ENCODE measurements at regions not wholly inside any gene's neighbourhood (a gene's known extent, or its start where the extent isn't known, plus 50 kb on each side); places are given as distances from the start of the nearest gene placed in this dataset.
A peak's percentile ranks its signal among the peaks of the same experiment; 100 is the strongest.
"Not testable (repeated sequence)": the region's sequence is repeated elsewhere in the genome, so short reads cannot be mapped to it uniquely, and the experiment has no call there.

DNA sequence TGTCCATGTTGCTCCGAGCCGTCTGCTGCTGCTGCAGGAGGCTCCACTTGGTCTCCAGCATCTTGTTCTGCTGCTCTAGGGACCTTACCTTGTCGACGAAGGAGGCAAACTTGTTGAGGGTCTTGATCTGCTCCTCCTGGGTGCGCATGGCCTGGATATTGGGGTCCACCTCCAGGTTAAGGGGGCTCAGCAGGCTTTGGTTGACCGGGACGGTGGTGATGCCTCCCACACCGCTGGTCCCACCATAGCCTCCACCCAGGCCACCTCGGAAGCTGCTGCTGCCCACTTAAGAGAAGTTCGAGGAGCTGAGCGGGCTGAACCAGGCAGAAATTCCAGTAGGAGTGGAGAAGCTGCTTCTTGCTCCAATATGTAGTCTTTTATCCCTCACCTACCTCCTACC lies 180.7 kb upstream of the SYNPR start:
- DNase-seq (ENCODE audit: low spot score): no peak

DNA sequence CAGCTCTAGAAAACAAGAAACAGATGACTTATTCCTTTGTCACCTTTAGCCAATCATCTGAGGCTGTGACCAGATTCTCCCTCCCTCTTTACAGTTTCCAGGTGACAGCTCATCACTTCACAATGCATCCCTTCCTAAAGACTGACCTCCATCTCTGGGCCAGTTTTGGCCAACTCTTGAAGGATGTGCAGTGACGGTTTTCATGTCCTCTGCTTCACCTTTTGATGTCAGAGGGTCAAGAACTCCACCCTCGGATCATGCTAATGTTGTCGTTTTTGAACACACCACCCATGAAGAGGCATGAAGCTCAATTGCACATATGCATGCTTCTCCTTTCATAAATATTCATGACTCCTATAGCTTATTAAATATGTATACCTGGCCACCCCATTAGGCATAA lies 161.2 kb upstream of the SYNPR start:
- DNase-seq (ENCODE audit: low spot score): no peak

DNA sequence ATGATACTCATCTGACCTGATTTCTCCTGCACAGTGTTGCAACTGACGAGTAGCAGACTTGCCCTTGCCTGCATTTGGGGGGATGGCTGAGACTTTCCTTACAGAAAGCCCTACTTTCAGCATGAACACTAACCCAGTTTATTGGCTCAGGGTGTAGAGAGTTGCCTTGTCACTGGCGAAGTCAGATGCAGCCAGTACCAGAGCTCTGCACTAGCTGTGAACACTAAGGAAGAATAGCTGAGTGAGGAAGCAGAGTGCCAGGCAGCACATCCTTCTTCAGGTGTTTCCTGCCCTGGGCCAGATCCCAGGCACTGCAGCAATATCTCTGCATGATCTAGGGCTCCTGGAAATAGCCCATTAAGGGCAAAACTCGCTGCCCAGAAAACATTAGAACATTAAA lies 154.0 kb upstream of the SYNPR start:
- no peak for DNase-seq (ENCODE audit: low spot score)

DNA sequence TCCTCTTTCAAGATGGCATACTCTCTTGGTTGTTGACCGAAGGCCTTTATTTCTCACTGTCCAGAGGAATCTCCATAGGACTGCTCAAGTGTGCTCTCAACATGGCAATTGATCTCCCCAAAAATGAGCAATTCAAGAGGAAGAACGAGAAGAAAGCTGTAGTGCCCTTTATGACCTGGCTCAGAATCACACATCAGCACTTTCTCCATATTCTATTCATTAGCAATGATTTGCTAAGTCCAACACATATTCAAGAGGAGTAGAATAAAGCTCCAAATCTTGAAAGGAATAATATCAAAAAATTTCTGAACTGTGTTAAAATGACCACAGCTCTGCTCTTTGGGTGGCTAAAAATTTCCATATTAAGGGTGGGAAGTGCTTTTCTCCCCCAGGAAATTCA lies 151.6 kb upstream of the SYNPR start:
- DNase-seq (ENCODE audit: low spot score): no peak

DNA sequence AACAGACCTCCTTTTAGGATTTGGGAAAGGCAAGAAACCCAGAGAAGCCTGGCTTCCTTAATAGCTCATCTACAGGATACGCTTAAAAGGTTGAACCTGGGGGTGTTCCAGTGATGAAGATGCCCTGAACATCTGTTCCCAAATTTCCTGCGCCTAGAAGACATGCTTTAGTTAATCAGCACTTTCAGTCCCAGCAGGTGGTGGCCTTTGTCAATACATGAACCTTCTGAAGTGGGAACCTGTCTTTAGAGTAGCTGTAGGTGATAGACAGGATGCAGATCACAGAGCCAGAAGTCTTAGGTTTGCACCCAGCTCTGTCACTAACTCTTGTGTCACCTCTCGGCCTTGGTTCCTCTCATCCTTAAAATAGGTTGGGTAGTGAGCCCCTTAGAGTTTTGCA lies 149.7 kb upstream of the SYNPR start:
- no peak for DNase-seq (ENCODE audit: low spot score)

DNA sequence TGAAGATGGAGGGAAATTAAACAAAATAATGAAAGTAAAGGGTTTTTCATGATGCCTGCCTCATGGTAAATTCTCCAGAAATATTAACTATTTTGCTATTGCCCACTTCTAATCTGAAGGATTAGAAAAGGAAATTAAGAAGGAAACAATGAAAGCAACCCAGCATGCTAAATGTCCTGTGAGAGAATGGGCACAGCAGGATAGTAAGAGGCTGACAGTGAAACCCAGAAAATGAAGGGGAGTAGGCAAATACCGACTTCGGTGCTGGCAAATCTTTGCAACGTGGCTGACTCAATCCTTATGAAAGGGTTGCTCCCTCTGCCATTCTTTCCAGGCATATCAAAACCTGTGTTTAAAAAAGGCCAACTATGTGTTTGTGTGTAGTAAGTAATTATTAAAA lies 147.5 kb upstream of the SYNPR start:
- no peak for DNase-seq (ENCODE audit: low spot score)

DNA sequence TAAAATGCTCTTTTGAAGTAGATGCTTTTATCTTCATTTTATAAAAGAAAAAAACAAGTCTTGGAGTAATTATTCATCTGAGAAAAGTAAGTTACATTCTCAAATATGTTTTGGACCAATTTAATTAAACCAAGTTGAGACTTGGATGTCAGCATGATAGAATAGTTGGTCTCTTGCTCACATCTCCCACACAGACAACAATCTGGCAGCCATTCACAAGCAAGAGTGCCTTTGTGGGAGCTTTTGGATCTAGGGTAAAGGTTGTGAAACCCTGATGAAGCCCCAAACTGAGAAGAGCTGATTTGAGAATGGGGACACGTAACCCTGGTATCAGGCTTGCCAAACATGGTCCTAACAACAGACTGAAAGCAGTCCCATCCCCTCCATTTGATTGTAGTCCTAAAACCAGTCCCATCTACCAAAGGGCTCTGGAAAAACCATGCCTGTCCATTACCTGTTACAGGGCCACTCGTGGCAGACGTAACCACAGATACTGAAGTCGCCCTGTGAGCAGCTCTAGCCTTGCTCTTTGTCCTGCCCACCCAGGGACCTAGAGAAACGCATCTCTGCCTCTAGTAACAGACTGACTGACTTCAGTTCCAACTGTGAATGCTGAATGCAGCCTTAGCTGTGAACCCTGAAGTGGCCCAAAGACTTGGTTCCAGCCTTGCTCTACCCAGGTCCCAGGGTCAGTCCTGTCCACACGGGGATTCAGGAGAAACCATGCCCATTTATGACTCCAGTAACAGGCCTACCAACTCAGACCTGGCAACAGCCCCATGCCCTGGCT lies 145.5 kb upstream of the SYNPR start:
- DNase-seq (ENCODE audit: low spot score): no peak

DNA sequence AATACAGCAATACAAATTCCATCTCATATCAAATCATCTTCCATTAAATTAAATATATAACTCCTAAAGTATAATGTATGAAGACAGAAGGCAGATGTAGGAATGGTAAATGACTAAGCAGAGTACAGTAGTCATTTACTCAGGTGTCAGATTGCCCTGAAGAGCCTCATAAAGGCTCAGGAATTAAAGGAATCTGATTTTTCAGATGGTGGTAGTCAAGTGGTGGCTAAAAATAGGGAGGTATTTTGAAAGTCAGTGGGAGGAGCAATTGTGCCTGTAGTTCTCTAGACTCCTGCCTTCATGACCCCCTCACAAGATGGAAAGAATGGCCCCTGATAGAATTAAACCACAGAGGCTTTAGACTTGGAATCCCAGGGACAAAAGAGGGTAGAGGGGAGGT lies 142.7 kb upstream of the SYNPR start:
- DNase-seq (ENCODE audit: low spot score): no peak

DNA sequence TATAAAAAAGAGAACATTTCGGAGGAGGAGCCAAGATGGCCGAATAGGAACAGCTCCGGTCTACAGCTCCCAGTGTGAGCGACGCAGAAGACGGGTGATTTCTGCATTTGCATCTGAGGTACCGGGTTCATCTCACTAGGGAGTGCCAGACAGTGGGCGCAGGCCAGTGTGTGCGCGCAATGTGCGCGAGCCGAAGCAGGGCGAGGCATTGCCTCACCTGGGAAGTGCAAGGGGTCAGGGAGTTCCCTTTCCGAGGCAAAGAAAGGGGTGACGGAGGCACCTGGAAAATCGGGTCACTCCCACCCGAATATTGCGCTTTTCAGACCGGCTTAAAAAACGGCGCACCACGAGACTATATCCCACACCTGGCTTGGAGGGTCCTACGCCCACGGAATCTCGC lies 141.9 kb upstream of the SYNPR start:
- not testable (repeated sequence) for DNase-seq (ENCODE audit: low spot score)

DNA sequence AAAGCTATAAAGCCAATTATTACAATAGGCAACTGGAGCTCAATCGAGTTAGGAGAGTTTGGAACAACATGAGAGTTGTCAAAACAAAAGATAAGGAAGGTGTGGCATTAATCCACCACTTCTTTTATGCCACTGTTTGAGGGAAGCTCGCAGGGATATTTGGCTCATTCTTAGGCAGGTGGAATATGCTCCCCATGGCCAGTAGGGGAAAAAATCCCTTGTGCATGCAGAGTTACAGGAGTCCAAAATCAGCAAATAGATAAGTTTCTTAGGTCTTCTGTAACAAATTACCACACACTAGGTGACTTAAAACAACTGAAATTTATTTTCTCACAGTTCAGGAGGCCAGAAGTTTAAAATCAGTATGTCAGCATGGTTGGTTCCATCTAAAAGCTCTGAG lies 135.4 kb upstream of the SYNPR start:
- DNase-seq (ENCODE audit: low spot score): no peak

DNA sequence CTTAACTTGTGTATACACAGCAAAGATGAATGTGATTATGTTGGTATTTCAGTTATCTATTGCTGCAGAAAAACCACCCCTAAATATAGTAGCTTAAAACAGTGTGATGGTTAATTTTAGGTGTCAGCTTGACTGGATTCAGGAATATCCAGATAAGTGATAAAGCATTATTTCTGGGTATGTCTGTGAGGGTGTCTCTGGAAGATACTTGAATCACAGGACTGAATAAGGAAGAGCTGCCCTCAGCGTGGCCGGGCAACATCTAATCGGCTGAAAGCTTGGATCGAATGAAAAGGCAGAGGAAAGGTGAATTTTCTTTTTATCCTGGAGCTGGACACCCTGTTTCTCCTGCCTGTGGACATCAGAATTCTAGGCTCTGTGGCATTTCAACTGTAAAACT lies 132.0 kb upstream of the SYNPR start:
- no peak for DNase-seq (ENCODE audit: low spot score)

DNA sequence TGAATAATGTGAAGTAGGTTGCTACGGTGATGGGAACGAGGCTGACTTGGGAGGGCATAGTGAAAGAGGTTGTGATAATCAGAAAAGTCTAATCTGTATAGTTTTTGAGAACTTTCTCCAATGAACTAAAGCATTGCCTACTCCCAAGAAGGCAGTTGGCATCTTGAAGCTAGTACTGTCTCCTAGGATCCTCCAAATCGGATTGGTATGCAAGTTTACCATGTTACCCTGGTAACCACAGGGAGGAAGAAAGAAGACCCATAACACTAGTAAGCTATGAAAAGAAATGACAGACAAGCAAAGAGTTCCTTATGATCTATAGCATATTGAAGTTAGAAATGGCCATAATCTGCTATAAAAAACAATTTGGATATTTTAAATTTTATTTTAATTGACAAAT lies 127.2 kb upstream of the SYNPR start:
- no peak for DNase-seq (ENCODE audit: low spot score)

DNA sequence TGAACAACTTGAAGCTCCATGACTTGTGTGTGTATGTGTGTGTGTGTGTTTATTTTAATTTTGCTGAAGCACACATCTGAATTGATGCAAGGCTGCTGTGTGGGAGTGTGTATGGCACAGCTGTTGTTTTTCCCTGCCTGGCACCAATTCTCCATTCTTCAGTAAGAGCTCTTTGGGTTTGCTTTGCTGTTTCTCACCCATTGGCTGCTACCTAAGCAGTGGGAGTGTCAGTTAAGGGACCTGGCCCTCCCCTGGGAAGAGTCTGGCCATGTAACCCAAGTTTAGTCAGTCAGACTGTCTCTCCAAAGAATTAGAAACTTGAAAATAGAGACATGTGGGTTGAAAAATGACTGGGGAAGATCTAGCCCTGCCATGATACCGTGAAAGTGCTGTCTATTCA lies 126.2 kb upstream of the SYNPR start:
- DNase-seq (ENCODE audit: low spot score): no peak

DNA sequence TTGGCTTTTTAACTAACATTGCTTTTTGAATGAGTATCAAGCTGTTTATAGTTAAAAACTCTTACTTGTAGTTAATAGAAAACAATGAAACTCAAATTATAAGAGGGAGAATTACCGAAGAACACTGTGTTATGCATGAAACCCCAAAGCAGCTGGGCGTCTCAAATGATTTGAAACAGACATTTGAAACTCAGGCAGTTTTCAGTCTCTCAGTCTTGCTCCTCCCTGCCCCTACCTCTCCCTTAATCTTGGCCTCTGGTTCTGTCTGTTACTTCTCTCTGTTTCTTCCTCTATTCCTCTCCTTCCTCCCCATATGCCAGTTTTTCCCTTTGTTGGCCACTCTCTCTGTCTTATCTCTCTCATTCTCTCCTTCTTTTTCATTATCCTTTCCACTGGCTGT lies 118.3 kb upstream of the SYNPR start:
- no peak for DNase-seq (ENCODE audit: low spot score)

DNA sequence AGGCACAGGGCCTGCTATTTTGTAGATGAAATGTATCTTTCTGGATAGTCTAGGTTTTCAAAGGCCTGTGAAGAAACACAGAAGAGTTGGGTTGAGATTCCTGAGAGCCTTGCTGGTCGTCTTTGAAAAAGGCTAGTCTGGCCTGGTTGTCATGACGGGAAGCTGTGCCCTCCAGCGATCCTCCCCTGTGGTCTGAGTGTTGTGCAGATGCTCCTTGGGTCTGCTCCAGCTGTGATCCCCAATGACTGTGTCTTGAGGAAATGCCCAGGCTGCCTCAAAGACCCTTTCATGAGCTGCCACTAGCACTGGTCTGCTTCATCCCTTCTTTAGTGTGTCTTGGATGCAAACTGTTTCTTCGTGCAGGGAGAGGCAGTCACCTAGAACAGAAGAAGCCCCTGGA lies 111.0 kb upstream of the SYNPR start:
- no peak for DNase-seq (ENCODE audit: low spot score)

DNA sequence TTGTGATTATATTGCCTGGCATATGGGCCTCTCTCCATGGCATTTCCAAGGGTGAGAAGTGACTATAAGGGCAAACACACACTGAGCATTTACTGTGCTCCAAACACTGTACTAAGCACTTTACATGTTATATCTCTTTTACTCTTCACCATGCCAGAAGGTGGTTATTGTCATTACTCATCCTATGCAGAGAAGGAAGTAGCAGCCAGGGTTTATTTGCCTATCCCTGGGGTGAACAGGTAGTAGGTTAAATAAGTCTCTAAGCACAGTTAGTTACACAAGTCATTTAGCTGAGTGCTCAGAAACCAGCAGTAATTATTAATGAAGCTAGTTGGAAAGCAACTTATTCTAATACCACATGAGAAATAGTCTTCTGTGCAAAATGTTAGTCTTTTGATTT lies 109.9 kb upstream of the SYNPR start:
- DNase-seq (ENCODE audit: low spot score): no peak

DNA sequence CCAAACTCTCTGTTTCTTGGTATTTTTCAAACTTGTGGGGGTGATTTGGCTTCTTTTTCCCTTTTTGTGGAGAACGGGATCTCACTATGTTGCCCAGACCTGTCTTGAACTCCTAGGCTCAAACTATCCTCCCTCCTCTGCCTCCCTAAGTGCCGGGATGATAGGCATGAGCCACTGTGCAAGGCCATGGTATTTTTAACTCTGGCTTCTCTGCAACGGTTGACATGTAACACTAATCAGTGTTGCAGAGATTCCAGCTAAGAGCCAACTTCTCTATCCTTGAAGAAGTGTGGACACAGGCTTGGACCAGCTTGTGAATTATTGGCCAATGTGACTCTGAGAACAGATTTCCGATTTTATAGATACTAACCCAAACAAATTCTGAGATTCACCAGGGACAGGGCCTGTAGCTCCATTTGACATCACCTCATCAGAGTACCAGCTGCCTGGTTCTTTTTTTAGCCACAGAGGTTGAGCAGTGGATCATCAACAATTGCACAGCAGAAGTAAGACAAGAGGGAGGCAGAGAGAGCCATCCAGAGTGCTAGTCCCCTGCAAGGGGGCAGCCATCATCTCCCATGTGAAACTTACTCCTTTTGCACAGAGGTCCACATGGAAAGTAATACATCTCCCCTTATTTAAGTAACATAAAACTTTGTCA lies 98.1 kb upstream of the SYNPR start:
- DNase-seq (ENCODE audit: low spot score): no peak

DNA sequence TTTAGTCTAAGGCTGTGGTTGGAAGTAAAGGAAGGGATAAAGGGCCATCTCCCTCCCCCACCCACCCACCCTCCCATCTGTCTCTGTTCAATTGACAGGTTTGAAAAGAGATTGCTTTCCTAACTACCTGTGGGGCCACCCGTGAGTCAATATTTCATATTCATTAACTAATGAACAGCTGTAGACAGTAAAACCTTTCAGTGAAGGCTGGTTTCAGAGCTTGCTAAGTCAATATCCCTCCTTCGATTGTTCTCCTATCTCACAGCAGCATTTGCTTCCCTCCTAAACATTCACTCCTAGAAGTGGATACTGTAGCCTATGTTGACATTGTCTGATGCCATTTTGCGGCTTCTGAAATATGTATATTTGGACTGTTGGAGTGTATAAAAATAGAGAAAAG lies 85.9 kb upstream of the SYNPR start:
- DNase-seq (ENCODE audit: low spot score): no peak

DNA sequence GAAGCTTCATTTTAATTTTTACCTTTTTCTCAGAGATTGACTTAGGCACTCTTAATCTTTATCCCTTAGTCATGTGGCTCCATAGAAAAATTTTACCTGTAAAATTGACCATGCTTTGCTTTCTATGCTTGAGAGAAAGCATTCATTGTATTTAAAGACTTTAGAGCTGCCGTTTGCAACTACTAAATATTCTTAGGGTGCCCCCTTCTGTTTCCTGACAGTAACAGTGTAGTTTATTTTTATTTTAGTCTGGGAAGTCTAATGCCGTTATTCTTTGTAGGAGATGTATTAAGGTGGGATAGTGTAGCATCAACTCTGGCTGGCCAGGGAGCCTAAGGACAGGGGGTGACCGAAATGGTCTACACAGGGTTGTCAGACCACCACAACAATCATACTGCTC lies 84.5 kb upstream of the SYNPR start:
- DNase-seq (ENCODE audit: low spot score): peak; percentile 36

DNA sequence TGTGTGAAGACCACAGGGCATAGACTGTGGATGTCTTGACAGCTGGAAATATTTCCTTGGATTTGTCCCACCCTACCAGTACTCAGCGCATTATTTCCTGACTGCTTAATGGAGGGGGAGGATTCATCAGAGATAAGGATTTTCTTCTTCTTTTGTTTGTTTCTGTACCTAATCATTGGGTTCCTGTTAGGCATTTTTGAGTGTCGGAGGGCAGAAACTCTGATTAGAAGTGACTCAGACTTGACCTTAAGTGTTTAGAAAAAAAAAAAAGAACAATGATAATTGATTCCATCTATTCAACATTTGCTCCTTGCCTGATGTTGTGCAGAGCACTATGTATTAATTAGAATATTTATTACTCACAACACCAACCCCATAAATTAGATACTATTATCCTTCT lies 78.5 kb upstream of the SYNPR start:
- no peak for DNase-seq (ENCODE audit: low spot score)

DNA sequence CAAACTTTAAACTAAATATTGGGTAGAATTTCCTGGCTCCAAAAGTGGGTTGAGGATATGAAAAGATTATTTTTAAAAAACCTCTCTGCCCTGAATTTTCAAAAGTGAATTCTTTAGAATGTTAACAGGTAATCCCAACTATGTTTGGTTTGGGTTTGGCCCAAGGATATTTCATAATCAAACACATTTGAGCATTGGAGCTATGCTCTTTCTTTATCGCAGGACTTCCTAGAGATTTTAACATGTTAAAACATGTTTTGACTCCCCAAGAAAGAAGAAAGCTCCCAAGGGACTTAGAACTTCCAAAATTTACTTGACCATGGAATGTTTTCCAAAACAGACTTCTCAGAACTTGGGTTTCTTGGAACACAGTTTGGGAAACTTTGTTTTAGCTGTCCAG lies 75.6 kb upstream of the SYNPR start:
- no peak for DNase-seq (ENCODE audit: low spot score)

DNA sequence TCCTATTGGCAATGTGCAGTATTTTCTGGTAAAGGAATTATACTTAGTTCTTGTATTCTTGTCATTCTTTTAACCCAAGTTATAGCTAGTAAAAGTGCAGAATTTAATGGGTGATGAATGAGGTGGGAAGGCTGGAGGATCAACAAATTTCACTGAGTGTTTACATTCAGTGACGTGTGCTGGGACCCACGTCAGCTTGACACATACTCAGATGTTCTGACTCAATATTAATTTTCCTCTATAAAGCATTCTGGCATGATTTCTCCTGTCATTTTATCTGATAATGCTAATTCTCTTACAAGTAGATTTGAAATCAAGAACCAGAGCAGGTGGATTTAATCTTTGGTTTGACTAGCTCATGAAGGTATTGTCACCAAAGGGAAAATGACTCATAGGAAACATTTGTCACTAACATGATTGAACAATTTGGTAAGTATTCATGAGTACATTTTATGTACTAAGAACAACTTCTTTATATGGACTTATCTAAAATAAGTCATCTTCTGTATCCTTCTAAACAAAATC lies 71.0 kb upstream of the SYNPR start:
- peak; percentile 66 for DNase-seq (ENCODE audit: low spot score)

DNA sequence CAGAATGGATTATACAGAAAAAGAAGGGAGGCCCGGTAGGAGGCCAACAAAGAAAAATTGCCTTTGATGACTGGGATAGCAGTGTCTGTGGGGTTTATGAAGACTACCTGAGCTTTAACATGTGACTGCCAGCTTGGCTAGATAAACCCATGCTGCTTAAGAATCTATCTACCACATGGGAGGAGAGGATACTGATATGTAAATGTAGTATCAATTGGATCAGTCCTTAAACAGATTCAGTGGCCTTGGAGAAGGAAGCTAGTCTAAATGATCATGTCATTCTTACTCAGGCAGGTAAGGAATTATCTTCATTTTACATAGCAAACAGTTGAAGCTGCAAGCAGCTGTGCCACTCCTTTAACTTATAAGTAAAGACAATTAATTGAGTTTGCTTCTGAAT lies 50.0 kb upstream of the SYNPR start:
- no peak for DNase-seq (ENCODE audit: low spot score)

Data from RKO (cell line).